GM18517 (cell line): ENCODE measurements at regions not wholly inside any gene's neighbourhood (a gene's known extent, or its start where the extent isn't known, plus 50 kb on each side); places are given as distances from the start of the nearest gene placed in this dataset.
"Not testable (repeated sequence)": the region's sequence is repeated elsewhere in the genome, so short reads cannot be mapped to it uniquely, and the experiment has no call there.

Experiments
- ATAC-seq: cut with Tn5 transposase; IDR thresholded peaks from one replicate; pipeline ENCODE4 v1.9.1; 2021; ENCODE audit warnings: mild to moderate bottlenecking, moderate library complexity; ENCODE audit not compliant: unreplicated experiment

GRCh38 chr2:66632882-66633281, 198.0 kb downstream of the MEIS1 start:
- ATAC-seq = not testable (repeated sequence)

- no peak for ATAC-seq
These were observed 198.7 kb downstream of the MEIS1 start for GRCh38 chr2:66633631-66634030.

GRCh38 chr2:66634784-66635183, 199.9 kb downstream of the MEIS1 start:
- ATAC-seq = no peak

- no peak for ATAC-seq
These were observed 206.8 kb downstream of the MEIS1 start for GRCh38 chr2:66641685-66642084.

- not testable (repeated sequence) for ATAC-seq
These were observed 213.2 kb downstream of the MEIS1 start for GRCh38 chr2:66648081-66648480.

GRCh38 chr2:66649006-66649405, 214.1 kb downstream of the MEIS1 start:
- no peak for ATAC-seq

- no peak for ATAC-seq
These were observed 216.4 kb downstream of the MEIS1 start for GRCh38 chr2:66651295-66651694.

- no peak for ATAC-seq
These were observed 225.9 kb downstream of the MEIS1 start for GRCh38 chr2:66660804-66661203.

GRCh38 chr2:66661253-66662173, 226.6 kb downstream of the MEIS1 start:
- no peak for ATAC-seq

- no peak for ATAC-seq
These were observed 230.4 kb downstream of the MEIS1 start for GRCh38 chr2:66665124-66665984.

- ATAC-seq = no peak
These were observed 232.4 kb downstream of the MEIS1 start for GRCh38 chr2:66667301-66667700.

- no peak for ATAC-seq
These were observed 238.4 kb downstream of the MEIS1 start for GRCh38 chr2:66673286-66673685.

- no peak for ATAC-seq
These were observed 239.2 kb downstream of the MEIS1 start for GRCh38 chr2:66674087-66674486.

- no peak for ATAC-seq
These were observed 240.7 kb downstream of the MEIS1 start for GRCh38 chr2:66675591-66675990.

- ATAC-seq = no peak
These were observed 244.5 kb downstream of the MEIS1 start for GRCh38 chr2:66679442-66679841.

GRCh38 chr2:66682476-66682875, 247.6 kb downstream of the MEIS1 start:
- no peak for ATAC-seq

- ATAC-seq = no peak
These were observed 248.1 kb downstream of the MEIS1 start for GRCh38 chr2:66683064-66683463.

GRCh38 chr2:66683599-66683998, 248.7 kb downstream of the MEIS1 start:
- ATAC-seq = no peak

GRCh38 chr2:66684289-66684688, 249.4 kb downstream of the MEIS1 start:
- no peak for ATAC-seq

- ATAC-seq = no peak
These were observed 251.8 kb downstream of the MEIS1 start for GRCh38 chr2:66686755-66687154.

- no peak for ATAC-seq
These were observed 254.0 kb downstream of the MEIS1 start for GRCh38 chr2:66688951-66689350.
